Smooth muscle cell (in vitro differentiated cells): ENCODE measurements at regions not wholly inside any gene's neighbourhood (a gene's known extent, or its start where the extent isn't known, plus 50 kb on each side); places are given as distances from the start of the nearest gene placed in this dataset.

ENCODE experiments used
- DNase-seq: peaks from one replicate; lab custom pipeline; 2025; ENCODE audit not compliant: unreplicated experiment; lab: John Stamatoyannopoulos, UW
- H2AFZ ChIP-seq: fragments of 200-600 bp; sonication (generic); 2 replicates; pipeline ENCODE4 v1.6.0; 2016; ENCODE audit warnings: antibody characterized with exemption, low read depth, mild to moderate bottlenecking
- H3F3A ChIP-seq: fragments of 200-600 bp; sonication (generic); 2 replicates; pipeline ENCODE4 v1.6.0; 2017; ENCODE audit warnings: antibody characterized with exemption, low read depth
- H3K27ac ChIP-seq: fragments of 200-600 bp; sonication (generic); 2 replicates; pipeline ENCODE4 v1.5.1; 2016; ENCODE audit warnings: low read depth, mild to moderate bottlenecking
- H3K27me3 ChIP-seq: fragments of 200-600 bp; sonication (generic); 2 replicates; pipeline ENCODE4 v1.6.1; 2016; ENCODE audit warnings: low read depth, mild to moderate bottlenecking
- H3K36me3 ChIP-seq: fragments of 200-600 bp; sonication (generic); 2 replicates; pipeline ENCODE4 v1.5.1; 2016; ENCODE audit warnings: low read depth
- H3K4me1 ChIP-seq: fragments of 200-600 bp; sonication (generic); 2 replicates; pipeline ENCODE4 v1.5.1; 2016; ENCODE audit warnings: low read depth
- H3K4me2 ChIP-seq: fragments of 200-600 bp; sonication (generic); 2 replicates; pipeline ENCODE4 v1.6.0; 2016; ENCODE audit warnings: mild to moderate bottlenecking
- H3K4me3 ChIP-seq: fragments of 200-600 bp; sonication (generic); 2 replicates; pipeline ENCODE4 v1.5.1; 2016; ENCODE audit warnings: mild to moderate bottlenecking
- H3K79me2 ChIP-seq: fragments of 200-600 bp; sonication (generic); 2 replicates; pipeline ENCODE4 v1.6.0; 2016; ENCODE audit warnings: low read depth, mild to moderate bottlenecking
- H3K9ac ChIP-seq: fragments of 200-600 bp; sonication (generic); 2 replicates; pipeline ENCODE4 v1.6.0; 2016; ENCODE audit warnings: low read depth
- H3K9me3 ChIP-seq: fragments of 200-600 bp; sonication (generic); replicated peaks from 2 replicates; pipeline ENCODE4 v1.5.1; 2016; ENCODE audit warnings: low read depth
- H4K20me1 ChIP-seq: fragments of 200-600 bp; sonication (generic); 2 replicates; pipeline ENCODE4 v1.6.0; 2016; ENCODE audit warnings: low read depth
- WGBS: methylation state at CpG from one replicate; pipeline ENCODE4 v1.1.7; 2016; ENCODE audit warnings: low lambda C conversion rate; 5-methylcytosine and 5-hydroxymethylcytosine counted together
- TF ChIP-seq, protein P1 (sequence below): fragments of 200-600 bp; sonication (generic); IDR thresholded peaks from 2 replicates; pipeline ENCODE4 v1.5.1; 2017; ENCODE audit warnings: borderline replicate concordance, mild to moderate bottlenecking, antibody characterized with exemption; ENCODE audit not compliant: insufficient read depth, poor library complexity, severe bottlenecking

DNA sequence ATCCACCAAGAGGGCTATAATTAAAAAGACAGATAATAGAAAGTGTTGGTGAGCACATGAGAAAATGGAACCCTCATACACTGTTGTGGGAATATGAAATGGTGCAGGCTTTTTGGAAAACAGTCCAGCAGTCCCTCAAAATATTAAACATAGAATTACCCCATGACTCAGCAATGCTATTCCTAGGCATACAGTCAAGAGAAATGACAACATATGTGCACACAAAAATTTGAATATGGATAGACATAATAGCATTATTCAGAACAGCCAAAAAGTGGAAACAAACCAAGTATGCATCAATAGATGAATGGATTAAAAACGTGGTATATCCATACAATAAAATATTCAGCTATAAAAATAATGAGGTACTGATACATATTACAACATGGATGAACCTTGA is 64.5 kb upstream of the GDF10 start:
- no peaks in the 10 kb centered on the region for H4K20me1 ChIP-seq
- H3F3A ChIP-seq, result no peaks in the 10 kb centered on the region
- WGBS, result 61% methylated on average over 1 of the region's 1 CpG
- TF ChIP-seq, protein P1, sequence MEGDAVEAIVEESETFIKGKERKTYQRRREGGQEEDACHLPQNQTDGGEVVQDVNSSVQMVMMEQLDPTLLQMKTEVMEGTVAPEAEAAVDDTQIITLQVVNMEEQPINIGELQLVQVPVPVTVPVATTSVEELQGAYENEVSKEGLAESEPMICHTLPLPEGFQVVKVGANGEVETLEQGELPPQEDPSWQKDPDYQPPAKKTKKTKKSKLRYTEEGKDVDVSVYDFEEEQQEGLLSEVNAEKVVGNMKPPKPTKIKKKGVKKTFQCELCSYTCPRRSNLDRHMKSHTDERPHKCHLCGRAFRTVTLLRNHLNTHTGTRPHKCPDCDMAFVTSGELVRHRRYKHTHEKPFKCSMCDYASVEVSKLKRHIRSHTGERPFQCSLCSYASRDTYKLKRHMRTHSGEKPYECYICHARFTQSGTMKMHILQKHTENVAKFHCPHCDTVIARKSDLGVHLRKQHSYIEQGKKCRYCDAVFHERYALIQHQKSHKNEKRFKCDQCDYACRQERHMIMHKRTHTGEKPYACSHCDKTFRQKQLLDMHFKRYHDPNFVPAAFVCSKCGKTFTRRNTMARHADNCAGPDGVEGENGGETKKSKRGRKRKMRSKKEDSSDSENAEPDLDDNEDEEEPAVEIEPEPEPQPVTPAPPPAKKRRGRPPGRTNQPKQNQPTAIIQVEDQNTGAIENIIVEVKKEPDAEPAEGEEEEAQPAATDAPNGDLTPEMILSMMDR, result no peak
- no peak overlapping the region for H3K4me3 ChIP-seq
- H3K9me3 ChIP-seq, result no peaks in the 10 kb centered on the region
- no peaks in the 10 kb centered on the region for H3K4me1 ChIP-seq
- no peak for DNase-seq
- no peaks in the 10 kb centered on the region for H3K36me3 ChIP-seq
- no peaks in the 10 kb centered on the region for H3K79me2 ChIP-seq
- H3K27ac ChIP-seq, result no peak overlapping the region
- H3K4me2 ChIP-seq, result no peak overlapping the region
- no peak overlapping the region for H3K9ac ChIP-seq
- H2AFZ ChIP-seq, result no peak overlapping the region
- no peaks in the 10 kb centered on the region for H3K27me3 ChIP-seq

- Histone ChIP-seq H3K4me3 (no peak overlapping the region), H3K9me3 (no peaks in the 10 kb centered on the region), H3F3A (no peaks in the 10 kb centered on the region), H3K4me1 (no peaks in the 10 kb centered on the region), H3K36me3 (no peaks in the 10 kb centered on the region), H4K20me1 (no peaks in the 10 kb centered on the region), H3K27me3 (no peaks in the 10 kb centered on the region), H3K4me2 (no peak overlapping the region), H3K79me2 (no peaks in the 10 kb centered on the region), H3K9ac (no peak overlapping the region), H3K27ac (no peak overlapping the region), H2AFZ (no peak overlapping the region)
- whole genome bisulfite sequencing, result 73% methylated on average over 10 of the region's 10 CpGs
- DNase-seq, result no peak
- TF ChIP-seq, protein P1, result no peak
Measured at GRCh38 chr10:47237316-47238260, 62.4 kb upstream of the GDF10 start.

- H3K79me2 ChIP-seq, result no peaks in the 10 kb centered on the region
- no peaks in the 10 kb centered on the region for H3K27me3 ChIP-seq
- no peak overlapping the region for H3K4me2 ChIP-seq
- H3K4me1 ChIP-seq, result no peaks in the 10 kb centered on the region
- no peaks in the 10 kb centered on the region for H3K36me3 ChIP-seq
- WGBS, result 91% methylated on average over 7 of the region's 7 CpGs
- H3K9ac ChIP-seq, result no peak overlapping the region
- no peak overlapping the region for H2AFZ ChIP-seq
- no peaks in the 10 kb centered on the region for H3K9me3 ChIP-seq
- H3F3A ChIP-seq, result no peaks in the 10 kb centered on the region
- H3K27ac ChIP-seq, result no peak overlapping the region
- DNase-seq, result no peak
- H3K4me3 ChIP-seq, result no peak overlapping the region
- no peaks in the 10 kb centered on the region for H4K20me1 ChIP-seq
- TF ChIP-seq, protein P1, result no peak
Measured at GRCh38 chr10:47238331-47239095, 61.5 kb upstream of the GDF10 start.
